GM21576 (cell line): ENCODE measurements at regions not wholly inside any gene's neighbourhood (a gene's known extent, or its start where the extent isn't known, plus 50 kb on each side); places are given as distances from the start of the nearest gene placed in this dataset.

ENCODE experiments used
- ATAC-seq: cut with Tn5 transposase; IDR thresholded peaks from one replicate; pipeline ENCODE4 v1.9.1; 2021; ENCODE audit warnings: mild to moderate bottlenecking, moderate library complexity; ENCODE audit not compliant: unreplicated experiment

DNA sequence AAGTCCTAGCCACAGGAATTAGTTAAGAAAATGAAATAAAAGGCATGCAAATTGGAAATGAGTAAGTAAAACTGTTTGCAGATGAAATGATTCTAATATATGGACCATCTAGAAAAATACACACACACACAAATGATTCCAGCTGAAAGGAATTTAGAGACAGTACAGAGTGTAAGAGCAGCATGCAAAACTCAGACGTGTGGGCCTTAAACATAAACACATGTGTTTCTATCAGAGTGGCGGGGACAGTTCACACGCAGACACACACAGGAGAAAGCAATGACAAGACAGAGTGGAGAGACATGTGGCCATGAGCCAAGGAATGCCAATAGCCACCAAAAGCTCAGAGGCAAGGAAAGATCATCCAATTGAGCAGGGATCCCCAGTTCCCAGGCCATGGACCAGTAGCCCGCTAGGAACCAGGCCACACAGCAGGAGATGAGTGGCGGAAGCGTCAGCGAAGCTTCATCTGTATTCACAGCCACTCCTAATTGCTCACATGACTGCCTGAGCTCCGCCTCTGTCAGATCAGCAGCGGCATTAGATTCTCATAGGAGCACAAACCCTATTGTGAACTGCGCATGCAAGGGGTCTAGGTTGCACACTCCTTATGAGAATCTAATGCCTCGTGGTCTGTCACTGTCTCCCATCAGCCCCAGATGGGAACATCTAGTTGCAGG lies 155.4 kb downstream of the ARL4C start:
- ATAC-seq: no peak

- no peak for ATAC-seq
Measured at GRCh38 chr2:234339501-234339900, 157.4 kb downstream of the ARL4C start.

DNA sequence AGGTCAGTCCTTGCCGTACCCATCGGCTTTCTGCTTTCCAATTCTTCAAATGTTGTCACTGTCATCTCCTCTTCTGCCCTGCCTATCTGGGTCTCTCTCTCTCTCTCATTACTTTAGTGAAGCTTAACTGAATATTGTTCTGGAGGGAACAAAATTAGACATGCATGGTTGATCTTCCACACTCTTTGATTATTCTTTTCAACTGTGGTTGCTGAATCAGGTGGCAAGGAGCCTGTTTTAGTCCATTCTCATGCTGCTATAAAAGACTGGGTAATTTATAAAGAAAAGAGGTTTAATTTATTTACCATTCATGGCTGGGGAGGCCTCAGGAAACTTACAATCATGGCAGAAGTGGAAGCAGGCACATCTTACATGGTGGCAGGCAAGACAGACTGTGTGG lies 157.9 kb downstream of the ARL4C start:
- ATAC-seq: no peak

GRCh38 chr2:234335661-234336228 lies 161.1 kb downstream of the ARL4C start:
- ATAC-seq: no peak

DNA sequence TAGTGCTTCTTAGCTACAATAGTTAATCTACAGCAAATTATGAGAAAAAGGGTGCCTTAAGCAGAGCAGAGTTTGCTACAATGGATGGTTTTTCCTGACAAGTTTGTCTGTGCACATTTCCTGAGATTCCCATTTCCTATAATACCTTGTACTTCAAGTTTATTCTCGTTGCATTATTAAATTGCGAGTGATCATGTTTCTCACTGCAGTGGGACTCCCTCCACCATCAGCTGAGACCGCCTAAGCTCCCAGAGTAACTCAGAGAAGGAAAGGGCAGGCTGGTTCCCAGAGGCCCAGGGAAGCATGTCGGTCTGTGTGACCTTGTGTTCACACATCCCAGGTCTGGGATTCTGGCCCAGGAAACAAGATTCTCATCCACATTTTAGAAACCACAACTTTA lies 162.1 kb downstream of the ARL4C start:
- ATAC-seq: no peak

GRCh38 chr2:234334151-234334550 lies 162.7 kb downstream of the ARL4C start:
- no peak for ATAC-seq

GRCh38 chr2:234333168-234334130 lies 163.4 kb downstream of the ARL4C start:
- ATAC-seq: no peak

DNA sequence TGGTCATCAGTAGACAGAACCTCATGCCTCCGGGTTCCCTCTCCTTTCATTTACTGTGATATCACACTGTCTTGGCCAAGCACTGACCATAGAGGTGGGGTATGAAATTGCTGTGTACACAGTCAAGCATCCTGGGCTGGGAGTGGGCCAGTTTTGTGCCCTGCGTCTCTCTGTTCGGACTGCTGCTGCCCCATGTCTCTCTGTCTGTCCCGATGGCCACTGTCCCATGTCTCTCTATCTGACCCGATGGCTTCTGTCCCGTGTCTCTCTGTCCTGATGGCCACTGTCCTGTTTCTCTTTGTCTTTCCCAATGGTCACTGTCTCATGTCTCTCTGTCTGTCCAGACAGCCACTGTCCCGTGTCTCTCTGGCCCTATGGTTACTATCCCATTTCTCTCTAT lies 164.9 kb downstream of the ARL4C start:
- no peak for ATAC-seq

GRCh38 chr2:234331566-234331965 lies 165.3 kb downstream of the ARL4C start:
- ATAC-seq: no peak

GRCh38 chr2:234330902-234331301 lies 166.0 kb downstream of the ARL4C start:
- ATAC-seq: no peak

- no peak for ATAC-seq
Measured at GRCh38 chr2:234329202-234329960, 167.5 kb downstream of the ARL4C start.

DNA sequence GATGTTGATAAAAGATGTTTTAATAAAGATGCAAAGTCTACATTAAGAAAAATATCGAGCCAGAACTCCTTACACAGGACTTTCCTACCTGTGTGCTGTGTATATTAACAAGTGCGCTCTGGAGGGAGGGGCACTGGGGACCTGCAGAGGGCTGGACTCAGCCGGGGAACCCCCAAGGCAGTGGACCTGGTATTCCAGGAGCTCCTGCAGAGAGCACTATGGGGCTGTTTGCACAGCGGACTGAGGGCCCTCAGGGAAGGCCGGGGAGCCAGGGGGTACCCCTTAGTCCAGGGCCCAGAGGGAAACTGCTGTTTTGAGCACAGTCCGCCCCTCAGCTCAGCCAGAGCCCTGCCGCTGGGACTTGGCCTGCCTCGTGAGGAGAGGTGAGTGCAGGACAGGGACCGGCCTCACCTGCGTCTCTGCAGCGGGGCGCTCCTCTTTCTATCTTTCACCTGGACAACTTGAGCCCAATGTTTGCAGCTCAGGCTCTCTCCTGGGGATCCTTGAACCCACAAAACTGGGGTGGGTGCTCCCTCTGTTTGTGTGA lies 168.4 kb downstream of the ARL4C start:
- no peak for ATAC-seq

- ATAC-seq: no peak
Measured at GRCh38 chr2:234326694-234327093, 170.2 kb downstream of the ARL4C start.

DNA sequence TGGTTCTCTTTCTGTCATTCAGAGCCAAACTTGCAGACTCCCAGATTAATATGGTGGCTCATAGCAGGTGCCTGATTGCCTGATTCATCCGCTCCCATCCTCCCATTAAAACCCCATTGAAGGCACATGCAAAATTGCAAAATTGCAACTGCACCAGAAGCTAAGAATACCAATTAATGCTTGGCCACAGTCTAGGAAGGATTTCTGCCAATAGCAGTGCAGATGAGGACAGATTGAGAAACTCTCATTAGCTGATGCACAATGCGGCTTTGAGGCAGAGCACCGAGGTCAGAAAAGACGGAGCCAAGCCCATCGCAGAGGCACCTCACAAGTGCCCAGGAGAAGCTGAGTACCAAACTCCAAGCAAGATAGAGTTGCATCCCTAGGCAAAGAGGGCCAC lies 172.8 kb downstream of the ARL4C start:
- no peak for ATAC-seq

GRCh38 chr2:234322766-234323465 lies 174.0 kb downstream of the ARL4C start:
- ATAC-seq: no peak

DNA sequence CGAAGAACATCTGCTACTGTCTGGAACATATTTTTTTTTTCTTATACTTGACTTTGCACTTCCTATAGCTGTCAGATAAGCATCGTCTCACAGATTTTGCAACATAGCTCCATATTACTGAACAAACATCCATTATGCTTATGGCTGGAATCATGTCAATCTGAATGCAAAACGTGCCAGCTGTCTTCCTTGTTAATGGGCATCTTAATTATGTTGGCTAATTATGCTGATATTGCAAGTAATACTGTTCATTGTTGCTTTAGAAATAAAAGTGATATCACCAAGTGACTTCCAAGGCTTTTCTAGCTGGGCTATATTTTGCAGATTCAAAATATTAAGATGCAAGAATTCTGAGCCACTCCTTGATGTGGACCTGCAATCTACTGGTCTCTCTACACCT lies 176.8 kb downstream of the ARL4C start:
- ATAC-seq: no peak

DNA sequence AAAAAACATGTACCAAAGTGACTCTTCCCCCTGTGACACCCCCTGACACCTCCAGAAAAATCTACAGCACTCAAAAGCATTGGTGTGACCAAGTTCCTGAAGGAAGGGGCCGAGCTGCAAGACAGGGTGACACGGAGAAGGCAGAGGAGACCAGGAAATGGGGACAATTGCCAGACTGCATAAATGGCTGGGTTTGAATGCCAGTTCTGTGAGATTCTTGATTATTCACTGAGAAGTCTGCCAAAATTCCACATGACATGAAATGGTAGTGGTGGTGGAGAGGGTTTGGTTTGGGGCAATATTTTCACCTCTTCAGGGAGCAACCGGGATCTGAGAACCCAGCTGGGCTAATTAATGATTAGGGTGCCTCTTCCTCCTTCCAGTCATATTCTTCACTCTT lies 178.5 kb downstream of the ARL4C start:
- ATAC-seq: no peak

- no peak for ATAC-seq
Measured at GRCh38 chr2:234313558-234313957, 183.3 kb downstream of the ARL4C start.

DNA sequence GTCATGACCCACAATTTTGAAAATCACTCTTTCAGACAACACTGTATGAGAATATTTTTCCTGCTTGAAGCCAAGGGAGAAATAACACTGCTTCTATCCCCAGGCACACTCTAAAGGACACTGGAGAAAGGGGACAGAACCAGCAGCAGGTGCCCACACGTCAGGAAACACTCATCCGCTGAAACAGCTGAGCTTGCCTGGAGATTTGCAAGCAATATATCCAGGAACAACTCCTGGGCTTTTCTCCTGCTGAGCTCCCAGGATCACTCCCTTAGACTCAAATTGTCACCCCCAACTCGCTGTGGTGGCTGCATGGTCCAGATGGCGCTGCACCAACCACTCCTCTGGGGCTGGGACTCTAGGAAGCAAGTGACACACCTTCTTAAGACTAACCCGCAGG lies 186.7 kb downstream of the ARL4C start:
- ATAC-seq: no peak

GRCh38 chr2:234309431-234309830 lies 187.4 kb downstream of the ARL4C start:
- ATAC-seq: no peak
